ENCODE measurements at regions not wholly inside any gene's neighbourhood (a gene's known extent, or its start where the extent isn't known, plus 50 kb on each side); places are given as distances from the start of the nearest gene placed in this dataset.

DNA sequence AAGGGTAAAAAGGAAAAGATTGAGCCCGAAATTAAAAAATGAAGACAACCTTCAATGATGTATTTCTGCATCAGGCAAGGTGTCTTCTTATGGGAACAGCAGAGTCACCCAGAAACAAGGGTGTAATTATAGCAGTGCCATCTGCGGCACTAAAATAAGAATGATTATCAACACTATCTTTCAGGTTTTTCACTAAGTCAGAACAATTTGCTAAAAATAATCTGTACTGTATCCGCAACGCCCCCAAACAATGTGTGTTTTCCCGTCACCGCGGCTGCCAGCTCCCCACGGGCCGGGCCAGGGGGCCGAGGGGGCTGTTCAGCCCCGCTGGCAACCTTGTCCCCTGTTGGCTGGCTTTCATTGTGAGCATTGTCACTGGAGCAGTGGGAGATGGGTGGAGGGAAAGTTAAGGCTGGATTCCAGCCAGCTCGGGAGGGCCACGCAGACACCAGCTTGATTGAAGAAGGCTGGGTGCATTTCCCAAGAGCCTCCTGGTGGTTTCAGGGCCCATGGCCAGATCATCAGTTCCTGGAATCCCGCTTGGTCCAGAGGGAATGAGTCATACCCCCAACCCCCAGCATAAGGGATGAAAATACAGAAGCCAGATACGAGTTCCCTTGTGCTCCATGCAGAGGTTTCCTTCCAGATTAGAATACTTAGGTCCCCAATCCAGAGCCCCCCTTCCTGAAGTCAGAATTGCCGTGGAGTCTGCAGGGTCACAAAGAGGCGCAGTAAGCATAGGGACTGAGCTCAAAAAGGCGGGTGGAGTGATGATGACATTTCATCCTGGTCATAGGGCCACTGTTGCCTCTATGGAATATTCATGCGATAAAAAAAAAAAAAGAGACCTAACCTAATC lies 90.2 kb upstream of the KLF13 start:
- TF ChIP-seq, protein P1, sequence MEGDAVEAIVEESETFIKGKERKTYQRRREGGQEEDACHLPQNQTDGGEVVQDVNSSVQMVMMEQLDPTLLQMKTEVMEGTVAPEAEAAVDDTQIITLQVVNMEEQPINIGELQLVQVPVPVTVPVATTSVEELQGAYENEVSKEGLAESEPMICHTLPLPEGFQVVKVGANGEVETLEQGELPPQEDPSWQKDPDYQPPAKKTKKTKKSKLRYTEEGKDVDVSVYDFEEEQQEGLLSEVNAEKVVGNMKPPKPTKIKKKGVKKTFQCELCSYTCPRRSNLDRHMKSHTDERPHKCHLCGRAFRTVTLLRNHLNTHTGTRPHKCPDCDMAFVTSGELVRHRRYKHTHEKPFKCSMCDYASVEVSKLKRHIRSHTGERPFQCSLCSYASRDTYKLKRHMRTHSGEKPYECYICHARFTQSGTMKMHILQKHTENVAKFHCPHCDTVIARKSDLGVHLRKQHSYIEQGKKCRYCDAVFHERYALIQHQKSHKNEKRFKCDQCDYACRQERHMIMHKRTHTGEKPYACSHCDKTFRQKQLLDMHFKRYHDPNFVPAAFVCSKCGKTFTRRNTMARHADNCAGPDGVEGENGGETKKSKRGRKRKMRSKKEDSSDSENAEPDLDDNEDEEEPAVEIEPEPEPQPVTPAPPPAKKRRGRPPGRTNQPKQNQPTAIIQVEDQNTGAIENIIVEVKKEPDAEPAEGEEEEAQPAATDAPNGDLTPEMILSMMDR (IDR thresholded peaks at IDR 0.05): no peak
- Mint-ChIP-seq H3K36me3 (no peaks in the 10 kb centered on the region), H3K4me1 (peaks cover 8 to 18% of the 10 kb centered on the region in 2 donors), H3K4me3 (no peak overlapping the region), H3K27me3 (ENCODE audit: low read depth in 2 of 2) (no peaks in the 10 kb centered on the region), H3K9me3 (no peaks in the 10 kb centered on the region), H3K27ac (no peak overlapping the region)
- H3K4me3 ChIP-seq (ENCODE audit: low read length): no peak overlapping the region
- H3K36me3 ChIP-seq (ENCODE audit: control insufficient read depth, insufficient read depth, low read length): no peaks in the 10 kb centered on the region
- DNase-seq (no peak), ATAC-seq (no peak)
- 83% methylated on average over 19 of the region's 19 CpGs for WGBS (ENCODE audit: insufficient coverage)
- H3K27me3 ChIP-seq (ENCODE audit: control insufficient read depth, insufficient read depth, low read length): no peaks in the 10 kb centered on the region
- H3K9me3 ChIP-seq (ENCODE audit: control insufficient read depth, insufficient read depth, low read length): no peaks in the 10 kb centered on the region
- H3K4me1 ChIP-seq (ENCODE audit: control insufficient read depth, insufficient read depth, low read length): peaks cover 6% of the 10 kb centered on the region
- intact Hi-C loops (cut with micrococcal nuclease): no loop called here
- H3K27ac ChIP-seq (ENCODE audit: low read length): no peak overlapping the region

GRCh38 chr15:31237043-31237324 lies 89.7 kb upstream of the KLF13 start:
- Mint-ChIP-seq H3K4me1 (peaks cover 14 to 24% of the 10 kb centered on the region in 2 donors), H3K27me3 (ENCODE audit: low read depth in 2 of 2) (no peaks in the 10 kb centered on the region), H3K36me3 (no peaks in the 10 kb centered on the region), H3K4me3 (no peak overlapping the region), H3K27ac (no peak overlapping the region), H3K9me3 (no peaks in the 10 kb centered on the region)
- Histone ChIP-seq H3K4me1 (ENCODE audit: control insufficient read depth, insufficient read depth, low read length) (peaks cover 10% of the 10 kb centered on the region), H3K9me3 (ENCODE audit: control insufficient read depth, insufficient read depth, low read length) (no peaks in the 10 kb centered on the region), H3K4me3 (ENCODE audit: low read length) (no peak overlapping the region), H3K36me3 (ENCODE audit: control insufficient read depth, insufficient read depth, low read length) (no peaks in the 10 kb centered on the region), H3K27me3 (ENCODE audit: control insufficient read depth, insufficient read depth, low read length) (no peaks in the 10 kb centered on the region), H3K27ac (ENCODE audit: low read length) (no peak overlapping the region)
- WGBS (ENCODE audit: insufficient coverage): 98% methylated on average over 2 of the region's 3 CpGs
- no peak for DNase-seq
- ATAC-seq: no peak
- intact Hi-C loops (cut with micrococcal nuclease): no loop called here
- TF ChIP-seq, protein P1 (IDR thresholded peaks at IDR 0.05): no peak

DNA sequence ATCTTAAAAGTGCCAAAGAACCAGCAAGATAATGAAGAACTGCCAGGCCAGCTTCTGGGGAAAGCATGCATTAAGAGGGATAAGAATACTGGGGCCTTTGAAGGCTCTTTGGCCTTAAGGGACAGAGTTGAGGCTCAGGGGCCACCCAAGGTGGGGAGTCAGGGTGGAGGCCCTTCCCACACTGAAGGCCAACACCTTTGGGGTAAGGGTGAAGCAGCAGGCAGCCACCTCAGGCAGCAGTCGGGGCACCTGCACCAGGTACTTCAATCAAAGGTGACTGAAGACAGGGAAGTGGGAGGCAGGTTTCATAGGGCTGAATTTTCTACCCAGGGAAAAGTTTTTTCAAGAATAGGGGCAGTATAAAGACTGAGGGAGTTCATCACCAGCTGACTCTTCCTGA lies 87.7 kb upstream of the KLF13 start:
- WGBS (ENCODE audit: insufficient coverage): 73% methylated on average over 1 of the region's 1 CpG
- H3K4me3 ChIP-seq (ENCODE audit: low read length): no peak overlapping the region
- TF ChIP-seq, protein P1 (IDR thresholded peaks at IDR 0.05): no peak
- no peaks in the 10 kb centered on the region for H3K27me3 ChIP-seq (ENCODE audit: control insufficient read depth, insufficient read depth, low read length)
- no peak for ATAC-seq
- H3K27ac ChIP-seq (ENCODE audit: low read length): no peak overlapping the region
- H3K36me3 ChIP-seq (ENCODE audit: control insufficient read depth, insufficient read depth, low read length): no peaks in the 10 kb centered on the region
- Mint-ChIP-seq H3K4me1 (peaks cover 12 to 23% of the 10 kb centered on the region in 2 donors), H3K27me3 (ENCODE audit: low read depth in 2 of 2) (no peaks in the 10 kb centered on the region), H3K9me3 (no peaks in the 10 kb centered on the region), H3K27ac (peak overlapping the region in 1 of 2 donors; percentile 66), H3K36me3 (no peaks in the 10 kb centered on the region), H3K4me3 (no peak overlapping the region)
- no peak for DNase-seq
- no peaks in the 10 kb centered on the region for H3K9me3 ChIP-seq (ENCODE audit: control insufficient read depth, insufficient read depth, low read length)
- intact Hi-C loops (cut with micrococcal nuclease): no loop called here
- H3K4me1 ChIP-seq (ENCODE audit: control insufficient read depth, insufficient read depth, low read length): peaks cover 13% of the 10 kb centered on the region

DNA sequence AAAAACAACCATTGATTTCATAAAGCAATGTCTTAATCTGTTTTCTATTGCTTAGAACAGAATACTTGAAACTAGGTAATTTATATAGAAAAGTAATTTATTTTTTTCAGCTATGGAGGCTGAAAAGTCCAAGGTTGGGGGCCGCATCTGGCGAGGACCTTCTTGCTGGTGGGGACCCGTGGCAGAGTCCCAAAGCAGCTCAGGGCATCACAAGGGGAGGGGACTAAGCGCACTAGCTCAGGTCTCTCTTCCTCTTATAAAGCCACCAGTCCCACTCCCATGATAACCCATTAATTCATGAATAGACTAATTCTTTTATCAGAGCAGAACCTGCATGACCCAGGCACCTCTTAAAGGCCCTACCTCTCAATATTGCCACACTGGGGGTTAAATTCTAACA lies 87.2 kb upstream of the KLF13 start:
- H3K4me3 ChIP-seq (ENCODE audit: low read length): no peak overlapping the region
- intact Hi-C loops (cut with micrococcal nuclease): no loop called here
- 89% methylated on average over 4 of the region's 4 CpGs for WGBS (ENCODE audit: insufficient coverage)
- peaks cover 13% of the 10 kb centered on the region for H3K4me1 ChIP-seq (ENCODE audit: control insufficient read depth, insufficient read depth, low read length)
- Mint-ChIP-seq H3K36me3 (no peaks in the 10 kb centered on the region), H3K4me3 (no peak overlapping the region), H3K9me3 (no peaks in the 10 kb centered on the region), H3K27me3 (ENCODE audit: low read depth in 2 of 2) (no peaks in the 10 kb centered on the region), H3K27ac (peak overlapping the region in 1 of 2 donors; percentile 66), H3K4me1 (peaks cover 12 to 23% of the 10 kb centered on the region in 2 donors)
- no peaks in the 10 kb centered on the region for H3K27me3 ChIP-seq (ENCODE audit: control insufficient read depth, insufficient read depth, low read length)
- TF ChIP-seq, protein P1 (IDR thresholded peaks at IDR 0.05): no peak
- no peak for ATAC-seq
- no peak for DNase-seq
- H3K36me3 ChIP-seq (ENCODE audit: control insufficient read depth, insufficient read depth, low read length): no peaks in the 10 kb centered on the region
- H3K27ac ChIP-seq (ENCODE audit: low read length): no peak overlapping the region
- no peaks in the 10 kb centered on the region for H3K9me3 ChIP-seq (ENCODE audit: control insufficient read depth, insufficient read depth, low read length)

Data from natural killer cell (primary cell).